IMR-90 (cell line): ENCODE measurements at regions not wholly inside any gene's neighbourhood (a gene's known extent, or its start where the extent isn't known, plus 50 kb on each side); places are given as distances from the start of the nearest gene placed in this dataset.

Source experiments
- ATAC-seq: fragments of 200-7000 bp; cut with Tn5 transposase; 2 replicates; pipeline ENCODE4 v1.9.1; 2020; ENCODE audit warnings: low read depth, mild to moderate bottlenecking, moderate library complexity
- BruUV-seq: library from RNA; stranded (reverse); fragments of 400-500 nt; replicated peaks from 2 replicates; lab custom pipeline; 2021; lab: Mats Ljungman, UMichigan
- CTCF ChIA-PET: fragments of 300-600 bp; formaldehyde crosslinking; extraction: SDS; loops from one replicate; lab custom pipeline; 2021; ENCODE audit warnings: antibody characterized with exemption; lab: Yijun Ruan, JAX
- POLR2A ChIA-PET: fragments of 300-600 bp; sonication (Branson Sonifier 250); formaldehyde crosslinking; loops from one replicate; lab custom pipeline; 2022; ENCODE audit warnings: antibody characterized with exemption; ENCODE audit not compliant: unreplicated experiment; lab: Charles Lee
- DNase-seq: peaks from one replicate; pipeline ENCODE4 v3.0.0; 2013
- H2AFZ ChIP-seq: replicated peaks from 2 replicates; pipeline ENCODE3; 2013; ENCODE audit warnings: low read length, mild to moderate bottlenecking; ENCODE audit not compliant: poor library complexity
- H2AK5ac ChIP-seq: 2 replicates; pipeline ENCODE4 v1.6.1; 2013; ENCODE audit warnings: low read depth, low read length, inconsistent platforms
- H2AK9ac ChIP-seq: replicated peaks from 2 replicates; pipeline ENCODE3; 2013; ENCODE audit warnings: mild to moderate bottlenecking, low read depth, low read length, moderate library complexity; ENCODE audit not compliant: poor library complexity
- H2BK120ac ChIP-seq: 2 replicates; pipeline ENCODE4 v1.6.1; 2013; ENCODE audit warnings: low read depth, low read length, inconsistent platforms
- H2BK15ac ChIP-seq: 3 replicates; pipeline ENCODE4 v1.6.1; 2013; ENCODE audit warnings: low read depth, low read length, inconsistent platforms
- H2BK20ac ChIP-seq: 2 replicates; pipeline ENCODE4 v1.6.1; 2013; ENCODE audit warnings: low read depth, mild to moderate bottlenecking, inconsistent platforms, low read length, moderate library complexity
- H2BK5ac ChIP-seq: 2 replicates; pipeline ENCODE4 v1.6.1; 2013; ENCODE audit warnings: mild to moderate bottlenecking, low read depth, low read length, inconsistent platforms; ENCODE audit not compliant: poor library complexity, severe bottlenecking
- H3K14ac ChIP-seq: replicated peaks from 2 replicates; pipeline ENCODE4 v1.6.1; 2013; ENCODE audit warnings: low read depth, low read length, inconsistent platforms
- H3K18ac ChIP-seq: 2 replicates; pipeline ENCODE4 v1.6.1; 2013; ENCODE audit warnings: low read depth, low read length, control low read depth
- H3K23ac ChIP-seq: 2 replicates; pipeline ENCODE4 v1.6.1; 2013; ENCODE audit warnings: low read depth, low read length, inconsistent platforms
- H3K27ac ChIP-seq: 2 replicates; pipeline ENCODE4 v1.5.1; 2013; ENCODE audit warnings: mild to moderate bottlenecking, control low read depth, low read length; ENCODE audit not compliant: insufficient read depth
- H3K27me3 ChIP-seq: 2 replicates; pipeline ENCODE4 v1.6.1; 2013; ENCODE audit warnings: low read length; ENCODE audit not compliant: control insufficient read depth, insufficient read depth
- H3K36me3 ChIP-seq: 2 replicates; pipeline ENCODE4 v1.6.1; 2013; ENCODE audit warnings: low read length, mixed read lengths; ENCODE audit not compliant: control insufficient read depth, insufficient read depth
- H3K4ac ChIP-seq: 2 replicates; pipeline ENCODE4 v1.6.1; 2013; ENCODE audit warnings: low read depth, low read length, inconsistent platforms
- H3K4me1 ChIP-seq: 2 replicates; pipeline ENCODE4 v1.6.1; 2013; ENCODE audit warnings: low read length, mixed read lengths; ENCODE audit not compliant: control insufficient read depth, insufficient read depth
- H3K4me2 ChIP-seq: 2 replicates; pipeline ENCODE4 v1.6.1; 2013; ENCODE audit warnings: low read depth, mild to moderate bottlenecking, control low read depth, low read length, moderate library complexity
- H3K4me3 ChIP-seq: 2 replicates; pipeline ENCODE4 v1.5.1; 2013; ENCODE audit warnings: low read depth, mild to moderate bottlenecking, control low read depth, low read length, moderate library complexity; ENCODE audit not compliant: insufficient read depth
- H3K56ac ChIP-seq: 2 replicates; pipeline ENCODE4 v1.6.1; 2013; ENCODE audit warnings: low read length, inconsistent platforms; ENCODE audit not compliant: insufficient read depth; ENCODE audit errors: extremely low read depth
- H3K79me1 ChIP-seq, 2 experiments: 2 replicates each; pipeline ENCODE4 v1.6.1; 2013; ENCODE audit warnings: low read length in 2 of 2, inconsistent platforms in 1 of 2, low read depth in 1 of 2
- H3K9ac ChIP-seq: 2 replicates; pipeline ENCODE4 v1.6.1; 2013; ENCODE audit warnings: low read depth, low read length, control low read depth
- H3K9me1 ChIP-seq: 2 replicates; pipeline ENCODE4 v1.6.1; 2013; ENCODE audit warnings: low read length, inconsistent platforms; ENCODE audit not compliant: insufficient read depth
- H3K9me3 ChIP-seq: 2 replicates; pipeline ENCODE4 v1.6.1; 2013; ENCODE audit warnings: low read length; ENCODE audit not compliant: control insufficient read depth, insufficient read depth
- H4K20me1 ChIP-seq: 2 replicates; pipeline ENCODE4 v1.6.1; 2013; ENCODE audit warnings: low read length, inconsistent platforms; ENCODE audit not compliant: insufficient read depth
- H4K5ac ChIP-seq: 2 replicates; pipeline ENCODE4 v1.6.1; 2013; ENCODE audit warnings: mild to moderate bottlenecking, low read depth, low read length, control low read depth
- H4K8ac ChIP-seq, 2 experiments: 2 replicates each; pipeline ENCODE4 v1.6.1; 2013; ENCODE audit warnings: low read depth in 2 of 2, low read length in 2 of 2, control low read depth in 1 of 2, inconsistent platforms in 1 of 2
- H4K91ac ChIP-seq: 2 replicates; pipeline ENCODE4 v1.6.1; 2013; ENCODE audit warnings: low read depth, low read length, inconsistent platforms; ENCODE audit not compliant: insufficient read depth
- CEBPB ChIP-seq: IDR thresholded peaks from 2 replicates; pipeline ENCODE4 v1.6.1; 2012; ENCODE audit warnings: low read depth, low read length, improper control_type of control experiment
- CHD1 ChIP-seq: IDR thresholded peaks from 2 replicates; pipeline ENCODE4 v1.6.1; 2012; ENCODE audit warnings: low read depth, low read length, improper control_type of control experiment
- FOS ChIP-seq: fragments of 150-350 bp; IDR thresholded peaks from 2 replicates; pipeline ENCODE4 v1.6.1; 2016; ENCODE audit warnings: low read depth, low read length
- MXI1 ChIP-seq: IDR thresholded peaks from 2 replicates; pipeline ENCODE4 v1.6.1; 2012; ENCODE audit warnings: low read depth, mild to moderate bottlenecking, low read length, moderate library complexity, borderline replicate concordance
- RAD21 ChIP-seq: IDR thresholded peaks from 2 replicates; pipeline ENCODE4 v1.6.1; 2012; ENCODE audit warnings: low read length, improper control_type of control experiment
- RFX5 ChIP-seq: IDR thresholded peaks from 2 replicates; pipeline ENCODE4 v1.8.0; 2012; ENCODE audit warnings: low read depth, mild to moderate bottlenecking, low read length, moderate library complexity
- SMC3 ChIP-seq: fragments of 150-350 bp; IDR thresholded peaks from 2 replicates; pipeline ENCODE4 v1.6.1; 2016; ENCODE audit warnings: low read depth, mild to moderate bottlenecking, antibody characterized with exemption, low read length, moderate library complexity
- WGBS, 2 experiments: methylation state at CpG; one replicate each; pipeline versions ENCODE4 v1.1.5 to v1.1.7; 2013; ENCODE audit warnings: missing lambda C conversion rate in 2 of 2; ENCODE audit not compliant: insufficient read length in 1 of 2; ENCODE audit errors: extremely low coverage in 2 of 2; 5-methylcytosine and 5-hydroxymethylcytosine counted together
- dilution Hi-C: fragments of 300-500 bp; cut with HindIII; formaldehyde crosslinking; loops from one replicate; pipeline ENCODE4 v1.14.3; 2018; ENCODE audit warnings: low sequenced_read_pairs; ENCODE audit not compliant: unreplicated experiment
- in situ Hi-C: fragments of 300-500 bp; cut with MboI; formaldehyde crosslinking; loops from 3 replicates; pipeline ENCODE4 v1.14.3; 2019; ENCODE audit warnings: low sequenced_read_pairs, inconsistent platforms, mixed read lengths
- intact Hi-C: fragments of 100-400 bp; cut with micrococcal nuclease; formaldehyde crosslinking; loops from 2 replicates; pipeline ENCODE4 v1.10.0; 2022
- TF ChIP-seq, protein P1 (sequence below): fragments of 150-350 bp; IDR thresholded peaks from 2 replicates; pipeline ENCODE4 v1.6.1; 2017; ENCODE audit warnings: mild to moderate bottlenecking, antibody characterized with exemption, low read length, low read depth
- TF ChIP-seq, protein P2 (sequence below): conservative IDR thresholded peaks from 2 replicates; pipeline ENCODE4 v1.5.1; 2012; ENCODE audit warnings: mild to moderate bottlenecking, low read depth, low read length, improper control_type of control experiment
- TF ChIP-seq, protein P3 (sequence below): fragments of 150-350 bp; IDR thresholded peaks from 2 replicates; pipeline ENCODE4 v1.6.1; 2016; ENCODE audit warnings: low read depth, mild to moderate bottlenecking, low read length, moderate library complexity, borderline replicate concordance

DNA sequence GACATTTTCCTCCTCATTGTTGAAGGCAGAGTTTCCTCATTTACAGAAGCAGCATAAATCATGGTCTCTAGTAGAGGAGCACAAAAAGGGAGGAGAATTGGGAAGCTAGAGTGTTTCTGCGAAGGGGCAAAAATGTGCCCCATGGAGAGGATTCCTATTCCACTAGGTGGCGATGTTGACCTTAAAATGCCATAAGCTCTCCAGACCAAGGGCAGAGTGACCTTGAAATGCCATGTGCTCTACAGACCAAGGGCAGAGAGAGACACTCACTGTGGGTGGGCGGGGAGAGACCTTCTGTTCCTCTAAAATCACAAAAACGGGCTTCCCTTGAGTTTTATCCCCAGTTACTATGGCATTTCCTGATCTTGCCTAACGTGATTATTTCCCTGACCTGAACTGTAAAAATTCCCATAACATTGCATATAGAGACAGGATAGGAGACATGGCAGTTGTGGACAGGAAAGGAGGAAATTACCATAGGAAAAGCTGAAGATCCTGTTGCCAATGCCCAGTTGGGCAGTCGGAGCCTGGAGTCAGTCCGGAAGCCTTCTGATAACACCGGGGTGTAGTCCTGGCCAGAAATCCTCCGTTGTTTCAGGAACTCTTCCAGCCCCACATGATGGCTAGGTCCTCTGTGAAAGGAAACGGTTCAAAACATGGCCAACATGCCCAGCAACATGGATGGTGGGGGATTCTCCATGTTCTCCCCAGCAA is 567.7 kb downstream of the MAGEB5 start:
- no peak overlapping the region for H4K5ac ChIP-seq
- ATAC-seq (no peak), DNase-seq (peak; percentile 11)
- no CpG with 5 or more reads among the region's 10 CpGs for WGBS, 2 experiments
- H2BK5ac ChIP-seq, result no peak overlapping the region
- H3K4me3 ChIP-seq, result no peak overlapping the region
- H3K18ac ChIP-seq, result no peak overlapping the region
- no peak for TF ChIP-seq CHD1
- TF ChIP-seq, protein P1, sequence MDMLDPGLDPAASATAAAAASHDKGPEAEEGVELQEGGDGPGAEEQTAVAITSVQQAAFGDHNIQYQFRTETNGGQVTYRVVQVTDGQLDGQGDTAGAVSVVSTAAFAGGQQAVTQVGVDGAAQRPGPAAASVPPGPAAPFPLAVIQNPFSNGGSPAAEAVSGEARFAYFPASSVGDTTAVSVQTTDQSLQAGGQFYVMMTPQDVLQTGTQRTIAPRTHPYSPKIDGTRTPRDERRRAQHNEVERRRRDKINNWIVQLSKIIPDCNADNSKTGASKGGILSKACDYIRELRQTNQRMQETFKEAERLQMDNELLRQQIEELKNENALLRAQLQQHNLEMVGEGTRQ, result no peak
- TF ChIP-seq MXI1, result no peak
- TF ChIP-seq, protein P2, sequence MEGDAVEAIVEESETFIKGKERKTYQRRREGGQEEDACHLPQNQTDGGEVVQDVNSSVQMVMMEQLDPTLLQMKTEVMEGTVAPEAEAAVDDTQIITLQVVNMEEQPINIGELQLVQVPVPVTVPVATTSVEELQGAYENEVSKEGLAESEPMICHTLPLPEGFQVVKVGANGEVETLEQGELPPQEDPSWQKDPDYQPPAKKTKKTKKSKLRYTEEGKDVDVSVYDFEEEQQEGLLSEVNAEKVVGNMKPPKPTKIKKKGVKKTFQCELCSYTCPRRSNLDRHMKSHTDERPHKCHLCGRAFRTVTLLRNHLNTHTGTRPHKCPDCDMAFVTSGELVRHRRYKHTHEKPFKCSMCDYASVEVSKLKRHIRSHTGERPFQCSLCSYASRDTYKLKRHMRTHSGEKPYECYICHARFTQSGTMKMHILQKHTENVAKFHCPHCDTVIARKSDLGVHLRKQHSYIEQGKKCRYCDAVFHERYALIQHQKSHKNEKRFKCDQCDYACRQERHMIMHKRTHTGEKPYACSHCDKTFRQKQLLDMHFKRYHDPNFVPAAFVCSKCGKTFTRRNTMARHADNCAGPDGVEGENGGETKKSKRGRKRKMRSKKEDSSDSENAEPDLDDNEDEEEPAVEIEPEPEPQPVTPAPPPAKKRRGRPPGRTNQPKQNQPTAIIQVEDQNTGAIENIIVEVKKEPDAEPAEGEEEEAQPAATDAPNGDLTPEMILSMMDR, result peak; percentile 37
- TF ChIP-seq, protein P3, sequence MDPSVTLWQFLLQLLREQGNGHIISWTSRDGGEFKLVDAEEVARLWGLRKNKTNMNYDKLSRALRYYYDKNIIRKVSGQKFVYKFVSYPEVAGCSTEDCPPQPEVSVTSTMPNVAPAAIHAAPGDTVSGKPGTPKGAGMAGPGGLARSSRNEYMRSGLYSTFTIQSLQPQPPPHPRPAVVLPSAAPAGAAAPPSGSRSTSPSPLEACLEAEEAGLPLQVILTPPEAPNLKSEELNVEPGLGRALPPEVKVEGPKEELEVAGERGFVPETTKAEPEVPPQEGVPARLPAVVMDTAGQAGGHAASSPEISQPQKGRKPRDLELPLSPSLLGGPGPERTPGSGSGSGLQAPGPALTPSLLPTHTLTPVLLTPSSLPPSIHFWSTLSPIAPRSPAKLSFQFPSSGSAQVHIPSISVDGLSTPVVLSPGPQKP, result no peak
- no peak for TF ChIP-seq RFX5
- TF ChIP-seq SMC3, result no peak
- TF ChIP-seq CEBPB, result no peak
- TF ChIP-seq FOS, result no peak
- peak; percentile 46; the same call in 1 of the 2 replicates for TF ChIP-seq RAD21
- H2BK15ac ChIP-seq, result no peak overlapping the region
- H3K4me1 ChIP-seq, result no peaks in the 10 kb centered on the region
- CTCF ChIA-PET, result interaction anchor here (1.0 kb wide), 1 partner anchor 10 kb away, joined by 5 read pairs; no protein-coding TSS in a partner anchor
- no peaks in the 10 kb centered on the region for H3K9me1 ChIP-seq
- H3K9ac ChIP-seq, result no peak overlapping the region
- H2AK5ac ChIP-seq, result no peak overlapping the region
- no peaks in the 10 kb centered on the region for H3K79me1 ChIP-seq
- H2AFZ ChIP-seq, result no peak overlapping the region
- no peaks in the 10 kb centered on the region for H3K27me3 ChIP-seq
- no peaks in the 10 kb centered on the region for H3K9me3 ChIP-seq
- POLR2A ChIA-PET, result no interaction called here
- no peaks in the 10 kb centered on the region for H3K36me3 ChIP-seq
- BruUV-seq, result no TSS peak
- intact Hi-C loops, result loop anchor here (5.0 kb wide), 1 partner anchor 404 kb away; no protein-coding TSS in a partner anchor
- H4K91ac ChIP-seq, result no peak overlapping the region
- H3K4me2 ChIP-seq, result no peak overlapping the region
- no peak overlapping the region for H4K8ac ChIP-seq
- no peak overlapping the region for H2BK120ac ChIP-seq
- in situ Hi-C loops, result no loop called here
- H3K14ac ChIP-seq, result no peak overlapping the region
- H3K56ac ChIP-seq, result no peak overlapping the region
- no peak overlapping the region for H2BK20ac ChIP-seq
- no peak overlapping the region for H3K27ac ChIP-seq
- dilution Hi-C loops, result no loop called here
- H3K23ac ChIP-seq, result no peak overlapping the region
- H2AK9ac ChIP-seq, result no peak overlapping the region
- no peak overlapping the region for H3K4ac ChIP-seq
- no peaks in the 10 kb centered on the region for H4K20me1 ChIP-seq
